ENCODE measurements at regions not wholly inside any gene's neighbourhood (a gene's known extent, or its start where the extent isn't known, plus 50 kb on each side); places are given as distances from the start of the nearest gene placed in this dataset.

- Mint-ChIP-seq H3K36me3 (no peaks in the 10 kb centered on the region), H3K27ac (no peak overlapping the region), H3K4me1 (no peaks in the 10 kb centered on the region), H3K4me3 (no peak overlapping the region), H3K9me3 (no peaks in the 10 kb centered on the region), H3K27me3 (peaks cover 0 to 4% (median 0%) of the 10 kb centered on the region in 5 donors)
- POLR2A ChIA-PET: no interaction called here
- ATAC-seq (no peak), DNase-seq (no peak)
Observed at GRCh38 chr10:89090756-89091445, 100.3 kb downstream of the FAS start.

GRCh38 chr10:89086801-89087521 lies 96.4 kb downstream of the FAS start:
- no peak overlapping the region for H3K27ac Mint-ChIP-seq
- no peaks in the 10 kb centered on the region for H3K27me3 Mint-ChIP-seq
- DNase-seq (no peak), ATAC-seq (no peak)
- H3K4me3 Mint-ChIP-seq: no peak overlapping the region
- no peaks in the 10 kb centered on the region for H3K9me3 Mint-ChIP-seq
- POLR2A ChIA-PET: no interaction called here
- H3K36me3 Mint-ChIP-seq: no peaks in the 10 kb centered on the region
- peaks cover 0 to 6% (median 1%) of the 10 kb centered on the region in 4 donors for H3K4me1 Mint-ChIP-seq

- no peak overlapping the region for H3K4me3 Mint-ChIP-seq
- POLR2A ChIA-PET: no interaction called here
- no peaks in the 10 kb centered on the region for H3K27me3 Mint-ChIP-seq
- ATAC-seq (no peak), DNase-seq (no peak)
- no peaks in the 10 kb centered on the region for H3K9me3 Mint-ChIP-seq
- no peak overlapping the region for H3K27ac Mint-ChIP-seq
- H3K36me3 Mint-ChIP-seq: no peaks in the 10 kb centered on the region
- peaks cover 0 to 9% (median 4%) of the 10 kb centered on the region in 4 donors for H3K4me1 Mint-ChIP-seq
Observed at GRCh38 chr10:89085153-89085552, 94.6 kb downstream of the FAS start.

GRCh38 chr10:89082086-89082485 lies 91.5 kb downstream of the FAS start:
- H3K4me1 Mint-ChIP-seq: peaks cover 0 to 9% (median 4%) of the 10 kb centered on the region in 4 donors
- no peaks in the 10 kb centered on the region for H3K36me3 Mint-ChIP-seq
- DNase-seq (no peak), ATAC-seq (no peak)
- no peak overlapping the region for H3K4me3 Mint-ChIP-seq
- H3K27ac Mint-ChIP-seq: no peak overlapping the region
- H3K27me3 Mint-ChIP-seq: no peaks in the 10 kb centered on the region
- no peaks in the 10 kb centered on the region for H3K9me3 Mint-ChIP-seq
- POLR2A ChIA-PET: no interaction called here

GRCh38 chr10:89080660-89081059 lies 90.1 kb downstream of the FAS start:
- no peak overlapping the region for H3K4me3 Mint-ChIP-seq
- POLR2A ChIA-PET: interaction anchor here (0.5 kb wide), 1 partner anchor 90 kb away, joined by 4 read pairs; no protein-coding TSS in a partner anchor
- no peak for DNase-seq
- ATAC-seq: no peak
- peaks cover 0 to 9% (median 4%) of the 10 kb centered on the region in 4 donors for H3K4me1 Mint-ChIP-seq
- no peaks in the 10 kb centered on the region for H3K27me3 Mint-ChIP-seq
- H3K36me3 Mint-ChIP-seq: no peaks in the 10 kb centered on the region
- H3K9me3 Mint-ChIP-seq: no peaks in the 10 kb centered on the region
- H3K27ac Mint-ChIP-seq: no peak overlapping the region

GRCh38 chr10:89079961-89080360 lies 89.4 kb downstream of the FAS start:
- no peak for DNase-seq
- ATAC-seq: no peak
- Mint-ChIP-seq H3K9me3 (no peaks in the 10 kb centered on the region), H3K36me3 (no peaks in the 10 kb centered on the region), H3K4me3 (no peak overlapping the region), H3K4me1 (peaks cover 0 to 9% (median 4%) of the 10 kb centered on the region in 4 donors), H3K27me3 (no peaks in the 10 kb centered on the region), H3K27ac (no peak overlapping the region)
- POLR2A ChIA-PET: interaction anchor here (0.5 kb wide), 1 partner anchor 90 kb away, joined by 4 read pairs; no protein-coding TSS in a partner anchor

GRCh38 chr10:89078724-89079672 lies 88.4 kb downstream of the FAS start:
- DNase-seq: no peak
- POLR2A ChIA-PET: no interaction called here
- no peak for ATAC-seq
- peaks cover 0 to 9% (median 4%) of the 10 kb centered on the region in 4 donors for H3K4me1 Mint-ChIP-seq
- H3K9me3 Mint-ChIP-seq: no peaks in the 10 kb centered on the region
- no peak overlapping the region for H3K27ac Mint-ChIP-seq
- no peaks in the 10 kb centered on the region for H3K36me3 Mint-ChIP-seq
- no peak overlapping the region for H3K4me3 Mint-ChIP-seq
- H3K27me3 Mint-ChIP-seq: no peaks in the 10 kb centered on the region

GRCh38 chr10:89076120-89076519 lies 85.5 kb downstream of the FAS start:
- H3K36me3 Mint-ChIP-seq: no peaks in the 10 kb centered on the region
- DNase-seq (no peak), ATAC-seq (no peak)
- no peak overlapping the region for H3K4me3 Mint-ChIP-seq
- no peak overlapping the region for H3K27ac Mint-ChIP-seq
- POLR2A ChIA-PET: no interaction called here
- H3K9me3 Mint-ChIP-seq: no peaks in the 10 kb centered on the region
- H3K4me1 Mint-ChIP-seq: peaks cover 0 to 6% (median 1%) of the 10 kb centered on the region in 4 donors
- peaks cover 0 to 4% (median 0%) of the 10 kb centered on the region in 5 donors for H3K27me3 Mint-ChIP-seq

- no peaks in the 10 kb centered on the region for H3K9me3 Mint-ChIP-seq
- POLR2A ChIA-PET: no interaction called here
Observed at GRCh38 chr10:89075631-89076030, 85.0 kb downstream of the FAS start.

GRCh38 chr10:89074120-89074519 lies 83.5 kb downstream of the FAS start:
- ATAC-seq (no peak), DNase-seq (no peak)
- POLR2A ChIA-PET: interaction anchor here (0.6 kb wide), 1 partner anchor 98 kb away, joined by 3 read pairs; no protein-coding TSS in a partner anchor
- Mint-ChIP-seq H3K27me3 (peaks cover 0 to 4% (median 2%) of the 10 kb centered on the region in 5 donors), H3K9me3 (no peaks in the 10 kb centered on the region), H3K4me1 (peaks cover 0 to 1% (median 0%) of the 10 kb centered on the region in 4 donors), H3K27ac (no peak overlapping the region), H3K36me3 (no peaks in the 10 kb centered on the region), H3K4me3 (no peak overlapping the region)

More at GRCh38 chr10:89075631-89076030, 85.0 kb downstream of the FAS start:
- Mint-ChIP-seq H3K36me3 (no peaks in the 10 kb centered on the region), H3K4me3 (no peak overlapping the region), H3K4me1 (peaks cover 0 to 5% (median under 1%) of the 10 kb centered on the region in 4 donors), H3K27me3 (peaks cover 0 to 4% (median 0%) of the 10 kb centered on the region in 5 donors), H3K27ac (no peak overlapping the region)
- ATAC-seq (no peak), DNase-seq (no peak)

- H3K4me3 Mint-ChIP-seq: no peak overlapping the region
- POLR2A ChIA-PET: no interaction called here
- H3K4me1 Mint-ChIP-seq: no peaks in the 10 kb centered on the region
- DNase-seq: no peak
- no peaks in the 10 kb centered on the region for H3K36me3 Mint-ChIP-seq
- ATAC-seq: no peak
- H3K27ac Mint-ChIP-seq: no peak overlapping the region
- no peaks in the 10 kb centered on the region for H3K9me3 Mint-ChIP-seq
- peaks cover 0 to 4% (median 2%) of the 10 kb centered on the region in 5 donors for H3K27me3 Mint-ChIP-seq
Observed at GRCh38 chr10:89073719-89074118, 83.1 kb downstream of the FAS start.

GRCh38 chr10:89069589-89069988 lies 79.0 kb downstream of the FAS start:
- H3K36me3 Mint-ChIP-seq: no peaks in the 10 kb centered on the region
- no peaks in the 10 kb centered on the region for H3K4me1 Mint-ChIP-seq
- ATAC-seq (no peak), DNase-seq (no peak)
- H3K27me3 Mint-ChIP-seq: peaks cover 5 to 34% (median 10%) of the 10 kb centered on the region in 5 donors
- no peak overlapping the region for H3K4me3 Mint-ChIP-seq
- H3K9me3 Mint-ChIP-seq: no peaks in the 10 kb centered on the region
- POLR2A ChIA-PET: no interaction called here
- peak overlapping the region in 1 of 10 donors; percentile 0 for H3K27ac Mint-ChIP-seq

Data from naive thymus-derived CD8-positive, alpha-beta T cell (primary cell).